ENCODE measurements at regions not wholly inside any gene's neighbourhood (a gene's known extent, or its start where the extent isn't known, plus 50 kb on each side); places are given as distances from the start of the nearest gene placed in this dataset.

DNA sequence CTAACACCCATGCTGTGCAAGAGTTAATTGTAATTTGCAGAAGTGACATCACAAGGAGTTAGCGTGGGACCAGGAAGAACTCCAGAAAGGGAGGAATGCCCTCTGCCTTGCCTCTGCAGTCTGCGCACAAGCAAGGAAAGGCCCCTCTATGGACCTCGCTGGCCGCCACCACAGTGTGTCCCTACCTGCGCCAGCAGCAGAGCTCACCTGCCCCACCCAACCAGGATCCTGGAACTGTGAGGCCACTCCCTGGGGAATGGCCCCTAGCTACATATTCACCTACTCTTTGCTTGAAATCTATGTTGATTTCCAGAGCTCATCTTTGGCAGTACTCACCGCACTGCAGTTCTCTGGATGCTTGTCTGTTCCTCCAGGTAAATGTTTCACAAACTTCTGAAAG is 72.0 kb upstream of the MTNR1B start:
- no peak overlapping the region for H3K4me3 ChIP-seq (ENCODE audit: low read depth, poor library complexity, severe bottlenecking)
- DNase-seq (ENCODE audit: low spot score in 2 of 2) = no peak
- TF ChIP-seq, protein P1, sequence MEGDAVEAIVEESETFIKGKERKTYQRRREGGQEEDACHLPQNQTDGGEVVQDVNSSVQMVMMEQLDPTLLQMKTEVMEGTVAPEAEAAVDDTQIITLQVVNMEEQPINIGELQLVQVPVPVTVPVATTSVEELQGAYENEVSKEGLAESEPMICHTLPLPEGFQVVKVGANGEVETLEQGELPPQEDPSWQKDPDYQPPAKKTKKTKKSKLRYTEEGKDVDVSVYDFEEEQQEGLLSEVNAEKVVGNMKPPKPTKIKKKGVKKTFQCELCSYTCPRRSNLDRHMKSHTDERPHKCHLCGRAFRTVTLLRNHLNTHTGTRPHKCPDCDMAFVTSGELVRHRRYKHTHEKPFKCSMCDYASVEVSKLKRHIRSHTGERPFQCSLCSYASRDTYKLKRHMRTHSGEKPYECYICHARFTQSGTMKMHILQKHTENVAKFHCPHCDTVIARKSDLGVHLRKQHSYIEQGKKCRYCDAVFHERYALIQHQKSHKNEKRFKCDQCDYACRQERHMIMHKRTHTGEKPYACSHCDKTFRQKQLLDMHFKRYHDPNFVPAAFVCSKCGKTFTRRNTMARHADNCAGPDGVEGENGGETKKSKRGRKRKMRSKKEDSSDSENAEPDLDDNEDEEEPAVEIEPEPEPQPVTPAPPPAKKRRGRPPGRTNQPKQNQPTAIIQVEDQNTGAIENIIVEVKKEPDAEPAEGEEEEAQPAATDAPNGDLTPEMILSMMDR (IDR thresholded peaks at IDR 0.05) = no peak
- TF ChIP-seq POLR2A (IDR thresholded peaks at IDR 0.05) = no peak
- intact Hi-C loops (cut with DNase I; ENCODE audit: low total_unique reads) = no loop called here
- WGBS, 2 donors = 76% methylated on average over 6 of the region's 6 CpGs

DNA sequence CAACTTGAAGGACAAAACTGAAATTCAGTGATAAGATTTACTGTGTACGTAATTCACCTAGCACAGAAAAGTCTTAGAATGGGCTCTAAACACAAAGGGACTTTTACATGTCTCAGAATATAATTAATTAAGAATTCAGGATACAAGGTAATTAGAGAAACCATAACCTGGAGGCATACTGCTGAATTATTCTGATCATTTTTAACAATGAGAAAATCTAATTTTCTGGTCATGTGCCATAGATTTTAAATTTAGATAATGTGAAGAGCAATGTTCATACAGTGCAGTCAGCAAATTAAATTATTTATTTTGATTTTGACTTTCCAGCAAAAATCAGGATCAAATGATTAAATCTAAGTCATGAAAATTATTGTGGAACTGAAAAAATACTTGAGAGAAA is 67.0 kb upstream of the MTNR1B start:
- DNase-seq (ENCODE audit: low spot score in 2 of 2) = no peak
- TF ChIP-seq, protein P1 (IDR thresholded peaks at IDR 0.05) = no peak
- TF ChIP-seq POLR2A (IDR thresholded peaks at IDR 0.05) = no peak
- WGBS, 2 donors = 61 to 71% methylated on average over 1 of the region's 1 CpG
- intact Hi-C loops (cut with DNase I; ENCODE audit: low total_unique reads) = no loop called here
- H3K4me3 ChIP-seq (ENCODE audit: low read depth, poor library complexity, severe bottlenecking) = no peak overlapping the region

DNA sequence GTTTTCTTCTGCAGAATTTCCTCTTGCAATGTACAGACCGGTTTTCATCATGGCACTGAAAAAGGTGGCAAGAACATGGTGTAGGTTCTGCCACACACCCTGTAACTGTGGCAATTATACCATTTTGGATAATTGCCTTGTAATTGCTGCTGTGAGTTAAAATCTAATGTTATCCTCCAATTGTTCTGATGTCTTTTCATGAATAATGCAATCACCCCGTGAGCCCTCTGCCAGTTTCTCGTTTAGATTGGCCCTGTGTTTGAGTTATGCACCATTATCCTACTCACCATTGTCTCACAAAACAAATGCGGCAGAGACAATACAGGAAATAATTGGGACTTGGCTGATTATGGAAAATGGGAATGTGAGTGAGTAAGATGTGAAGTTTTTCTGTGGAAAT is 61.8 kb upstream of the MTNR1B start:
- 55 to 61% methylated on average over 4 of the region's 4 CpGs for WGBS, 2 donors
- no peak for DNase-seq (ENCODE audit: low spot score in 2 of 2)
- intact Hi-C loops (cut with DNase I; ENCODE audit: low total_unique reads) = no loop called here
- no peak for TF ChIP-seq POLR2A (IDR thresholded peaks at IDR 0.05)
- TF ChIP-seq, protein P1 (IDR thresholded peaks at IDR 0.05) = no peak
- no peak overlapping the region for H3K4me3 ChIP-seq (ENCODE audit: low read depth, poor library complexity, severe bottlenecking)

DNA sequence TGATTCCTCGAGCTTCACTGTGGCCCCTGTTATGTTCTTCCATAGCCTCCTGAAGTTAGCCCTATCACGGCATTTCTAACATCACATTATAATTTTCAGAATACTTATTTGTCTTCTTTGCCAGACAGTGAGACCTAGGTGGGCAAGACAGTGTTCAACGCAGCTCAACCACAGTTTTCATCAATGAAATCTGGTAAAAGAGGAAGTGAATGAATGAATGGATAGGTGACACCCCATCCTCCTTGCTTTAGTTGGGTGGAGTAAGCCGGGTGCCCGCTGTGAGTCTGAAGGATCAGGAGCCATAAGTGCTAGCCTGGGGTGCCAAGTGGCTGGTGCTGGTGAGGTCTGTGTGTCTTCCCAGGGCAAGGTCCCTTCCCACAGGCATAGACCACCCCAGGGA is 60.2 kb upstream of the MTNR1B start:
- TF ChIP-seq, protein P1 (IDR thresholded peaks at IDR 0.05) = no peak
- TF ChIP-seq POLR2A (IDR thresholded peaks at IDR 0.05) = no peak
- intact Hi-C loops (cut with DNase I; ENCODE audit: low total_unique reads) = no loop called here
- no peak overlapping the region for H3K4me3 ChIP-seq (ENCODE audit: low read depth, poor library complexity, severe bottlenecking)
- DNase-seq (ENCODE audit: low spot score in 2 of 2) = no peak
- WGBS, 2 donors = 88 to 91% methylated on average over 5 of the region's 5 CpGs

DNA sequence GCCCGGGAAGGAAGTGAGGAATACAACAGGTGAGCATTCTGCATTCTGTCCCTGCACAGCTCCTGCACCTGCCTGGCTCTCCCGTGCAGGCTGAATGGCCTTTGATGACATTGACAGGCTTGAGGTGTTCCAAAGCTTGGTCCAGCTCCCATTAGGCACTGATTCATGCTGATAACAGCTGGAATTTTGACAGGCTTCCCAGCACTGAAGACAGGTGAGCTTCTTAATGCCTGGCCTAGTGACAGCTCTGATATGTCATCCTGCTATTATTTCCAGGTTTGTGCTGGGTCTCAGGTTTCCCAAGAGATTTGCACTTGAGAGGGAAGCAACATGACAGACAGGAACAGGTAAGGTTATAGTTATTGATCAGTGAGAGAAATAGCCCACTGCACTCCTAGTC is 58.0 kb upstream of the MTNR1B start:
- TF ChIP-seq, protein P1 (IDR thresholded peaks at IDR 0.05) = no peak
- no peak for TF ChIP-seq POLR2A (IDR thresholded peaks at IDR 0.05)
- no peak overlapping the region for H3K4me3 ChIP-seq (ENCODE audit: low read depth, poor library complexity, severe bottlenecking)
- intact Hi-C loops (cut with DNase I; ENCODE audit: low total_unique reads) = no loop called here
- no peak for DNase-seq (ENCODE audit: low spot score in 2 of 2)
- 63 to 65% methylated on average over 2 of the region's 2 CpGs for WGBS, 2 donors

DNA sequence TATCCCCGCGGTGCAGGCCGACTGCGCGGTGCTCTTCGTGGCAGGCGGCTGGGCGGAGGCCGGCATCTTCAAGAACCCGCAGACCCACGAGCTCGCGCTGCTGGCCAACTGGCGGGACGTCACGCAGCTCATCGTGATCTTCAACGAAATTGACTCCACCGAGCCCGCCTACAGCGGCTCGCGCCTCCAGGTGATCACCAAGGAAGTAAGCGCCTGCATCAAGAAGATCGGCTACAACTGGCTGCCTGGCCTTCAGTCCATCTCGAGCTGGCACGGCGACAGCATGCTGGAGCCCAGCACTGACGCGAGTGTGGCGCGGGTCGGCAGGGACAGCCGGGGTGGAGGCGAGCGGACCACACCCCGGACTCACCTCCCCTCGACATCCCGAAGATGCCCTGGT is 53.9 kb upstream of the MTNR1B start:
- TF ChIP-seq, protein P1 (IDR thresholded peaks at IDR 0.05) = no peak
- no peak for TF ChIP-seq POLR2A (IDR thresholded peaks at IDR 0.05)
- WGBS, 2 donors = 99% methylated on average over 35 to 37 of the region's 39 CpGs
- intact Hi-C loops (cut with DNase I; ENCODE audit: low total_unique reads) = no loop called here
- no peak for DNase-seq (ENCODE audit: low spot score in 2 of 2)
- H3K4me3 ChIP-seq (ENCODE audit: low read depth, poor library complexity, severe bottlenecking) = no peak overlapping the region
